ENCODE measurements at regions not wholly inside any gene's neighbourhood (a gene's known extent, or its start where the extent isn't known, plus 50 kb on each side); places are given as distances from the start of the nearest gene placed in this dataset.

- TF ChIP-seq POLR2A (IDR thresholded peaks at IDR 0.05; ENCODE audit: low read length) = no peak
- no peak for TF ChIP-seq CTCF (IDR thresholded peaks at IDR 0.05)
Observed at GRCh38 chr9:119533504-119533903, 164.3 kb upstream of the BRINP1 start.

All from A549 (cell line).